IMR-90 (cell line): ENCODE measurements at regions not wholly inside any gene's neighbourhood (a gene's known extent, or its start where the extent isn't known, plus 50 kb on each side); places are given as distances from the start of the nearest gene placed in this dataset.

Experiments used
- ATAC-seq: fragments of 200-7000 bp; cut with Tn5 transposase; 2 replicates; pipeline ENCODE4 v1.9.1; 2020; ENCODE audit warnings: low read depth, mild to moderate bottlenecking, moderate library complexity
- BruUV-seq: library from RNA; stranded (reverse); fragments of 400-500 nt; replicated peaks from 2 replicates; lab custom pipeline; 2021; lab: Mats Ljungman, UMichigan
- CTCF ChIA-PET: fragments of 300-600 bp; formaldehyde crosslinking; extraction: SDS; loops from one replicate; lab custom pipeline; 2021; ENCODE audit warnings: antibody characterized with exemption; lab: Yijun Ruan, JAX
- POLR2A ChIA-PET: fragments of 300-600 bp; sonication (Branson Sonifier 250); formaldehyde crosslinking; loops from one replicate; lab custom pipeline; 2022; ENCODE audit warnings: antibody characterized with exemption; ENCODE audit not compliant: unreplicated experiment; lab: Charles Lee
- DNase-seq: peaks from one replicate; pipeline ENCODE4 v3.0.0; 2013
- H2AFZ ChIP-seq: replicated peaks from 2 replicates; pipeline ENCODE3; 2013; ENCODE audit warnings: low read length, mild to moderate bottlenecking; ENCODE audit not compliant: poor library complexity
- H2AK5ac ChIP-seq: 2 replicates; pipeline ENCODE4 v1.6.1; 2013; ENCODE audit warnings: low read depth, low read length, inconsistent platforms
- H2AK9ac ChIP-seq: replicated peaks from 2 replicates; pipeline ENCODE3; 2013; ENCODE audit warnings: mild to moderate bottlenecking, low read depth, low read length, moderate library complexity; ENCODE audit not compliant: poor library complexity
- H2BK120ac ChIP-seq: 2 replicates; pipeline ENCODE4 v1.6.1; 2013; ENCODE audit warnings: low read depth, low read length, inconsistent platforms
- H2BK15ac ChIP-seq: 3 replicates; pipeline ENCODE4 v1.6.1; 2013; ENCODE audit warnings: low read depth, low read length, inconsistent platforms
- H2BK20ac ChIP-seq: 2 replicates; pipeline ENCODE4 v1.6.1; 2013; ENCODE audit warnings: low read depth, mild to moderate bottlenecking, inconsistent platforms, low read length, moderate library complexity
- H2BK5ac ChIP-seq: 2 replicates; pipeline ENCODE4 v1.6.1; 2013; ENCODE audit warnings: mild to moderate bottlenecking, low read depth, low read length, inconsistent platforms; ENCODE audit not compliant: poor library complexity, severe bottlenecking
- H3K14ac ChIP-seq: replicated peaks from 2 replicates; pipeline ENCODE4 v1.6.1; 2013; ENCODE audit warnings: low read depth, low read length, inconsistent platforms
- H3K18ac ChIP-seq: 2 replicates; pipeline ENCODE4 v1.6.1; 2013; ENCODE audit warnings: low read depth, low read length, control low read depth
- H3K23ac ChIP-seq: 2 replicates; pipeline ENCODE4 v1.6.1; 2013; ENCODE audit warnings: low read depth, low read length, inconsistent platforms
- H3K27ac ChIP-seq: 2 replicates; pipeline ENCODE4 v1.5.1; 2013; ENCODE audit warnings: mild to moderate bottlenecking, control low read depth, low read length; ENCODE audit not compliant: insufficient read depth
- H3K27me3 ChIP-seq: 2 replicates; pipeline ENCODE4 v1.6.1; 2013; ENCODE audit warnings: low read length; ENCODE audit not compliant: control insufficient read depth, insufficient read depth
- H3K36me3 ChIP-seq: 2 replicates; pipeline ENCODE4 v1.6.1; 2013; ENCODE audit warnings: low read length, mixed read lengths; ENCODE audit not compliant: control insufficient read depth, insufficient read depth
- H3K4ac ChIP-seq: 2 replicates; pipeline ENCODE4 v1.6.1; 2013; ENCODE audit warnings: low read depth, low read length, inconsistent platforms
- H3K4me1 ChIP-seq: 2 replicates; pipeline ENCODE4 v1.6.1; 2013; ENCODE audit warnings: low read length, mixed read lengths; ENCODE audit not compliant: control insufficient read depth, insufficient read depth
- H3K4me2 ChIP-seq: 2 replicates; pipeline ENCODE4 v1.6.1; 2013; ENCODE audit warnings: low read depth, mild to moderate bottlenecking, control low read depth, low read length, moderate library complexity
- H3K4me3 ChIP-seq: 2 replicates; pipeline ENCODE4 v1.5.1; 2013; ENCODE audit warnings: low read depth, mild to moderate bottlenecking, control low read depth, low read length, moderate library complexity; ENCODE audit not compliant: insufficient read depth
- H3K56ac ChIP-seq: 2 replicates; pipeline ENCODE4 v1.6.1; 2013; ENCODE audit warnings: low read length, inconsistent platforms; ENCODE audit not compliant: insufficient read depth; ENCODE audit errors: extremely low read depth
- H3K79me1 ChIP-seq, 2 experiments: 2 replicates each; pipeline ENCODE4 v1.6.1; 2013; ENCODE audit warnings: low read length in 2 of 2, inconsistent platforms in 1 of 2, low read depth in 1 of 2
- H3K9ac ChIP-seq: 2 replicates; pipeline ENCODE4 v1.6.1; 2013; ENCODE audit warnings: low read depth, low read length, control low read depth
- H3K9me1 ChIP-seq: 2 replicates; pipeline ENCODE4 v1.6.1; 2013; ENCODE audit warnings: low read length, inconsistent platforms; ENCODE audit not compliant: insufficient read depth
- H3K9me3 ChIP-seq: 2 replicates; pipeline ENCODE4 v1.6.1; 2013; ENCODE audit warnings: low read length; ENCODE audit not compliant: control insufficient read depth, insufficient read depth
- H4K20me1 ChIP-seq: 2 replicates; pipeline ENCODE4 v1.6.1; 2013; ENCODE audit warnings: low read length, inconsistent platforms; ENCODE audit not compliant: insufficient read depth
- H4K5ac ChIP-seq: 2 replicates; pipeline ENCODE4 v1.6.1; 2013; ENCODE audit warnings: mild to moderate bottlenecking, low read depth, low read length, control low read depth
- H4K8ac ChIP-seq, 2 experiments: 2 replicates each; pipeline ENCODE4 v1.6.1; 2013; ENCODE audit warnings: low read depth in 2 of 2, low read length in 2 of 2, control low read depth in 1 of 2, inconsistent platforms in 1 of 2
- H4K91ac ChIP-seq: 2 replicates; pipeline ENCODE4 v1.6.1; 2013; ENCODE audit warnings: low read depth, low read length, inconsistent platforms; ENCODE audit not compliant: insufficient read depth
- BHLHE40 ChIP-seq: fragments of 150-350 bp; IDR thresholded peaks from 2 replicates; pipeline ENCODE4 v1.6.1; 2016; ENCODE audit warnings: mild to moderate bottlenecking, low read depth, low read length
- CHD1 ChIP-seq: IDR thresholded peaks from 2 replicates; pipeline ENCODE4 v1.6.1; 2012; ENCODE audit warnings: low read depth, low read length, improper control_type of control experiment
- FOS ChIP-seq: fragments of 150-350 bp; IDR thresholded peaks from 2 replicates; pipeline ENCODE4 v1.6.1; 2016; ENCODE audit warnings: low read depth, low read length
- MAZ ChIP-seq: IDR thresholded peaks from 2 replicates; pipeline ENCODE4 v1.6.1; 2012; ENCODE audit warnings: low read depth, mild to moderate bottlenecking, low read length, improper control_type of control experiment, moderate library complexity, borderline replicate concordance
- MXI1 ChIP-seq: IDR thresholded peaks from 2 replicates; pipeline ENCODE4 v1.6.1; 2012; ENCODE audit warnings: low read depth, mild to moderate bottlenecking, low read length, moderate library complexity, borderline replicate concordance
- NFE2L2 ChIP-seq: fragments of 150-350 bp; IDR thresholded peaks from 2 replicates; pipeline ENCODE4 v1.6.1; 2016; ENCODE audit warnings: low read depth, mild to moderate bottlenecking, low read length
- RAD21 ChIP-seq: IDR thresholded peaks from 2 replicates; pipeline ENCODE4 v1.6.1; 2012; ENCODE audit warnings: low read length, improper control_type of control experiment
- RFX5 ChIP-seq: IDR thresholded peaks from 2 replicates; pipeline ENCODE4 v1.8.0; 2012; ENCODE audit warnings: low read depth, mild to moderate bottlenecking, low read length, moderate library complexity
- SMC3 ChIP-seq: fragments of 150-350 bp; IDR thresholded peaks from 2 replicates; pipeline ENCODE4 v1.6.1; 2016; ENCODE audit warnings: low read depth, mild to moderate bottlenecking, antibody characterized with exemption, low read length, moderate library complexity
- WGBS, 2 experiments: methylation state at CpG; one replicate each; pipeline versions ENCODE4 v1.1.5 to v1.1.7; 2013; ENCODE audit warnings: missing lambda C conversion rate in 2 of 2; ENCODE audit not compliant: insufficient read length in 1 of 2; ENCODE audit errors: extremely low coverage in 2 of 2; 5-methylcytosine and 5-hydroxymethylcytosine counted together
- dilution Hi-C: fragments of 300-500 bp; cut with HindIII; formaldehyde crosslinking; loops from one replicate; pipeline ENCODE4 v1.14.3; 2018; ENCODE audit warnings: low sequenced_read_pairs; ENCODE audit not compliant: unreplicated experiment
- in situ Hi-C: fragments of 300-500 bp; cut with MboI; formaldehyde crosslinking; loops from 3 replicates; pipeline ENCODE4 v1.14.3; 2019; ENCODE audit warnings: low sequenced_read_pairs, inconsistent platforms, mixed read lengths
- intact Hi-C: fragments of 100-400 bp; cut with micrococcal nuclease; formaldehyde crosslinking; loops from 2 replicates; pipeline ENCODE4 v1.10.0; 2022

GRCh38 chr1:56287721-56288120 lies 291.6 kb downstream of the PLPP3 start:
- H3K14ac ChIP-seq, result no peak overlapping the region
- H3K4me3 ChIP-seq, result no peak overlapping the region
- POLR2A ChIA-PET, result no interaction called here
- H3K27me3 ChIP-seq, result no peaks in the 10 kb centered on the region
- intact Hi-C loops, result no loop called here
- H3K4ac ChIP-seq, result no peak overlapping the region
- no peaks in the 10 kb centered on the region for H3K36me3 ChIP-seq
- H3K56ac ChIP-seq, result no peak overlapping the region
- BruUV-seq, result no TSS peak
- DNase-seq (no peak), ATAC-seq (no peak)
- H3K4me1 ChIP-seq, result no peaks in the 10 kb centered on the region; the same call in 1 of the 2 replicates
- no peaks in the 10 kb centered on the region for H4K20me1 ChIP-seq
- no peak overlapping the region for H3K18ac ChIP-seq
- no peak overlapping the region for H2AK5ac ChIP-seq
- no peak overlapping the region for H3K4me2 ChIP-seq
- no peak overlapping the region for H4K91ac ChIP-seq
- in situ Hi-C loops, result no loop called here
- WGBS, 2 experiments, result 100% methylated on average over 2 of the region's 5 CpGs; no CpG with 5 or more reads in 1 of the 2 experiments
- dilution Hi-C loops, result no loop called here
- no peak overlapping the region for H3K27ac ChIP-seq
- no peak overlapping the region for H2BK120ac ChIP-seq
- H3K9me3 ChIP-seq, result no peaks in the 10 kb centered on the region
- H2BK20ac ChIP-seq, result no peak overlapping the region
- no peak overlapping the region for H3K23ac ChIP-seq
- CTCF ChIA-PET, result no interaction called here
- H4K8ac ChIP-seq, result no peak overlapping the region
- TF ChIP-seq CHD1 (no peak), RAD21 (no peak), MXI1 (no peak), BHLHE40 (no peak), MAZ (no peak), NFE2L2 (no peak), SMC3 (no peak), FOS (no peak), RFX5 (no peak)
- H2AFZ ChIP-seq, result no peak overlapping the region
- H4K5ac ChIP-seq, result no peak overlapping the region
- H3K79me1 ChIP-seq, result no peaks in the 10 kb centered on the region
- H2BK15ac ChIP-seq, result no peak overlapping the region
- no peaks in the 10 kb centered on the region; the same call in 1 of the 2 replicates for H3K9me1 ChIP-seq
- no peak overlapping the region for H3K9ac ChIP-seq
- no peak overlapping the region for H2AK9ac ChIP-seq
- H2BK5ac ChIP-seq, result no peak overlapping the region
